ENCODE measurements at regions not wholly inside any gene's neighbourhood (a gene's known extent, or its start where the extent isn't known, plus 50 kb on each side); places are given as distances from the start of the nearest gene placed in this dataset.
"Not testable (repeated sequence)": the region's sequence is repeated elsewhere in the genome, so short reads cannot be mapped to it uniquely, and the experiment has no call there.

GRCh38 chr14:43168371-43168925 is 1338.6 kb downstream of the FSCB start:
- DNase-seq (ENCODE audit: low read depth), result no peak

- no peak for DNase-seq (ENCODE audit: low read depth)
These were observed 1340.9 kb downstream of the FSCB start for GRCh38 chr14:43166163-43166562.

GRCh38 chr14:43165651-43166050 is 1341.4 kb downstream of the FSCB start:
- DNase-seq (ENCODE audit: low read depth), result no peak

GRCh38 chr14:43161477-43161876 is 1345.6 kb downstream of the FSCB start:
- DNase-seq (ENCODE audit: low read depth), result no peak

GRCh38 chr14:43157661-43158060 is 1349.4 kb downstream of the FSCB start:
- DNase-seq (ENCODE audit: low read depth), result no peak

GRCh38 chr14:43155924-43156323 is 1351.2 kb downstream of the FSCB start:
- DNase-seq (ENCODE audit: low read depth), result no peak

GRCh38 chr14:43155258-43155657 is 1351.8 kb downstream of the FSCB start:
- no peak for DNase-seq (ENCODE audit: low read depth)

- DNase-seq (ENCODE audit: low read depth), result no peak
These were observed 1359.6 kb downstream of the FSCB start for GRCh38 chr14:43147485-43147884.

GRCh38 chr14:43145361-43145760 is 1361.7 kb downstream of the FSCB start:
- DNase-seq (ENCODE audit: low read depth), result no peak

- no peak for DNase-seq (ENCODE audit: low read depth)
These were observed 1364.0 kb downstream of the FSCB start for GRCh38 chr14:43143106-43143505.

GRCh38 chr14:43141636-43142191 is 1365.4 kb downstream of the FSCB start:
- DNase-seq (ENCODE audit: low read depth), result no peak

GRCh38 chr14:43140453-43140852 is 1366.6 kb downstream of the FSCB start:
- DNase-seq (ENCODE audit: low read depth), result no peak

- DNase-seq (ENCODE audit: low read depth), result no peak
These were observed 1371.1 kb downstream of the FSCB start for GRCh38 chr14:43135877-43136411.

- DNase-seq (ENCODE audit: low read depth), result no peak
These were observed 1374.6 kb downstream of the FSCB start for GRCh38 chr14:43132441-43132840.

- DNase-seq (ENCODE audit: low read depth), result not testable (repeated sequence)
These were observed 1378.7 kb downstream of the FSCB start for GRCh38 chr14:43128429-43128828.

GRCh38 chr14:43127874-43128273 is 1379.2 kb downstream of the FSCB start:
- DNase-seq (ENCODE audit: low read depth), result not testable (repeated sequence)

GRCh38 chr14:43123544-43123943 is 1383.5 kb downstream of the FSCB start:
- no peak for DNase-seq (ENCODE audit: low read depth)

GRCh38 chr14:43119672-43120071 is 1387.4 kb downstream of the FSCB start:
- no peak for DNase-seq (ENCODE audit: low read depth)

- no peak for DNase-seq (ENCODE audit: low read depth)
These were observed 1390.7 kb downstream of the FSCB start for GRCh38 chr14:43116341-43116740.

GRCh38 chr14:43105305-43105704 is 1401.8 kb downstream of the FSCB start:
- no peak for DNase-seq (ENCODE audit: low read depth)

- no peak for DNase-seq (ENCODE audit: low read depth)
These were observed 1416.7 kb downstream of the FSCB start for GRCh38 chr14:43090380-43090779.

- no peak for DNase-seq (ENCODE audit: low read depth)
These were observed 1419.4 kb downstream of the FSCB start for GRCh38 chr14:43087666-43088065.

GRCh38 chr14:43085819-43086218 is 1421.3 kb downstream of the FSCB start:
- DNase-seq (ENCODE audit: low read depth), result no peak

- DNase-seq (ENCODE audit: low read depth), result not testable (repeated sequence)
These were observed 1439.7 kb downstream of the FSCB start for GRCh38 chr14:43067372-43067771.

Measured in iris pigment epithelial cell (primary cell).